K562 (cell line): ENCODE measurements at regions not wholly inside any gene's neighbourhood (a gene's known extent, or its start where the extent isn't known, plus 50 kb on each side); places are given as distances from the start of the nearest gene placed in this dataset.
A peak's percentile ranks its signal among the peaks of the same experiment; 100 is the strongest.

Source experiments
- ASH1L ChIP-seq: fragments of 450-650 bp; IDR thresholded peaks from 2 replicates; pipeline ENCODE4 v1.6.1; 2018; ENCODE audit warnings: borderline replicate concordance, mild to moderate bottlenecking, low read depth; ENCODE audit not compliant: partially characterized antibody
- E2F8 ChIP-seq: fragments of 450-650 bp; IDR thresholded peaks from 2 replicates; pipeline ENCODE4 v1.7.1; 2018; ENCODE audit warnings: mild to moderate bottlenecking, low read depth; ENCODE audit not compliant: partially characterized antibody
- EHMT2 ChIP-seq: fragments of 450-650 bp; IDR thresholded peaks from 2 replicates; pipeline ENCODE4 v1.6.1; 2018; ENCODE audit warnings: antibody characterized with exemption
- FOS ChIP-seq: IDR thresholded peaks from 3 replicates; pipeline ENCODE4 v1.6.1; 2011; ENCODE audit not compliant: insufficient read length; ENCODE audit errors: extremely low read depth
- FOXK1 ChIP-seq: sonication (generic); formaldehyde crosslinking; IDR thresholded peaks from 2 replicates; pipeline ENCODE4 v1.8.0; 2022; ENCODE audit warnings: missing genetic modification reagents, mild to moderate bottlenecking, borderline replicate concordance
- NR4A1 ChIP-seq, 2 experiments: fragments of 250-450 bp in 1 of 2; fragments of 450-650 bp in 1 of 2; sonication (Bioruptor Pico) in 1 of 2; IDR thresholded peaks; 2 replicates each; pipeline versions ENCODE4 v1.4.0 to v1.6.1; 2016 to 2020; ENCODE audit warnings: mild to moderate bottlenecking in 2 of 2, missing compliant biosample characterization in 1 of 2, missing genetic modification characterization in 1 of 2, moderate library complexity in 1 of 2
- PHB2 ChIP-seq: fragments of 450-650 bp; IDR thresholded peaks from 2 replicates; pipeline ENCODE4 v1.6.1; 2017; ENCODE audit warnings: low read depth
- RBM25 ChIP-seq: fragments of 200-400 bp; formaldehyde crosslinking; IDR thresholded peaks from 2 replicates; pipeline ENCODE4 v1.6.1; 2018; ENCODE audit warnings: low read length, low read depth, moderate library complexity; ENCODE audit not compliant: severe bottlenecking
- SUPT5H ChIP-seq: fragments of 450-650 bp; IDR thresholded peaks from 2 replicates; pipeline ENCODE4 v1.6.1; 2016
- ZBTB11 ChIP-seq, 3 experiments: fragments of 200-800 bp in 1 of 3; fragments of 250-450 bp in 1 of 3; fragments of 450-650 bp in 1 of 3; sonication (Bioruptor Pico) in 1 of 3; sonication (Bioruptor generic) in 1 of 3; formaldehyde crosslinking in 1 of 3; IDR thresholded peaks; 2 replicates each; pipeline versions ENCODE4 v1.6.1 to v1.8.0; 2016 to 2022; ENCODE audit warnings: mild to moderate bottlenecking in 2 of 3, missing genetic modification characterization in 2 of 3, missing compliant biosample characterization in 1 of 3, moderate library complexity in 1 of 3
- ZNF12 ChIP-seq: sonication (generic); formaldehyde crosslinking; IDR thresholded peaks from 2 replicates; pipeline ENCODE4 v1.4.0; 2020; ENCODE audit warnings: mild to moderate bottlenecking, missing genetic modification reagents
- ZNF24 ChIP-seq: fragments of 450-650 bp; IDR thresholded peaks from 2 replicates; pipeline ENCODE4 v1.6.1; 2016
- ZNF589 ChIP-seq: fragments of 200-800 bp; sonication (Bioruptor generic); IDR thresholded peaks from 2 replicates; pipeline ENCODE4 v1.6.1; 2016; ENCODE audit warnings: low read depth, missing genetic modification characterization, missing compliant biosample characterization
- ZNF644 ChIP-seq: fragments of 200-800 bp; sonication (Bioruptor generic); IDR thresholded peaks from 2 replicates; pipeline ENCODE4 v1.6.1; 2016; ENCODE audit warnings: low read depth, missing genetic modification characterization, missing compliant biosample characterization
- TF ChIP-seq, protein P1 (sequence below): sonication (generic); formaldehyde crosslinking; IDR thresholded peaks from 2 replicates; pipeline ENCODE4 v1.8.0; 2022; ENCODE audit warnings: mild to moderate bottlenecking, low read depth, missing genetic modification reagents
- TF ChIP-seq, protein P2 (sequence below): fragments of 450-650 bp; IDR thresholded peaks from 2 replicates; pipeline ENCODE4 v1.6.1; 2017; ENCODE audit warnings: mild to moderate bottlenecking, moderate library complexity
- TF ChIP-seq, protein P3 (sequence below): sonication (generic); formaldehyde crosslinking; IDR thresholded peaks from 2 replicates; pipeline ENCODE4 v1.9.0; 2022; ENCODE audit warnings: mild to moderate bottlenecking, missing genetic modification reagents

- TF ChIP-seq ZBTB11 (CRISPR knock-in tag; IDR thresholded peaks at IDR 0.05): 0 out of 6 replicates have a peak, but pooled peaks of 1 of the 3 experiments have one; percentile 32
- no peak for TF ChIP-seq PHB2
- TF ChIP-seq FOXK1 (CRISPR knock-in tag): 0 out of 2 replicates have a peak, but pooled peaks have one; percentile 65
- TF ChIP-seq, protein P1, sequence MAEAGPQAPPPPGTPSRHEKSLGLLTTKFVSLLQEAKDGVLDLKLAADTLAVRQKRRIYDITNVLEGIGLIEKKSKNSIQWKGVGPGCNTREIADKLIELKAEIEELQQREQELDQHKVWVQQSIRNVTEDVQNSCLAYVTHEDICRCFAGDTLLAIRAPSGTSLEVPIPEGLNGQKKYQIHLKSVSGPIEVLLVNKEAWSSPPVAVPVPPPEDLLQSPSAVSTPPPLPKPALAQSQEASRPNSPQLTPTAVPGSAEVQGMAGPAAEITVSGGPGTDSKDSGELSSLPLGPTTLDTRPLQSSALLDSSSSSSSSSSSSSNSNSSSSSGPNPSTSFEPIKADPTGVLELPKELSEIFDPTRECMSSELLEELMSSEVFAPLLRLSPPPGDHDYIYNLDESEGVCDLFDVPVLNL (CRISPR knock-in tag): peak; percentile 71; the same call in 1 of the 2 replicates
- TF ChIP-seq, protein P2, sequence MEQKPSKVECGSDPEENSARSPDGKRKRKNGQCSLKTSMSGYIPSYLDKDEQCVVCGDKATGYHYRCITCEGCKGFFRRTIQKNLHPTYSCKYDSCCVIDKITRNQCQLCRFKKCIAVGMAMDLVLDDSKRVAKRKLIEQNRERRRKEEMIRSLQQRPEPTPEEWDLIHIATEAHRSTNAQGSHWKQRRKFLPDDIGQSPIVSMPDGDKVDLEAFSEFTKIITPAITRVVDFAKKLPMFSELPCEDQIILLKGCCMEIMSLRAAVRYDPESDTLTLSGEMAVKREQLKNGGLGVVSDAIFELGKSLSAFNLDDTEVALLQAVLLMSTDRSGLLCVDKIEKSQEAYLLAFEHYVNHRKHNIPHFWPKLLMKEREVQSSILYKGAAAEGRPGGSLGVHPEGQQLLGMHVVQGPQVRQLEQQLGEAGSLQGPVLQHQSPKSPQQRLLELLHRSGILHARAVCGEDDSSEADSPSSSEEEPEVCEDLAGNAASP: no peak
- peak; percentile 99 for TF ChIP-seq ZNF12
- peak; percentile 42 for TF ChIP-seq FOS
- peak; percentile 89 for TF ChIP-seq E2F8
- peak; percentile 53 for TF ChIP-seq ASH1L
- TF ChIP-seq ZNF589: no peak
- TF ChIP-seq ZNF644 (tag): no peak
- peak; percentile 91 for TF ChIP-seq ZNF24
- TF ChIP-seq SUPT5H: peak; percentile 28; the same call in 1 of the 2 replicates
- TF ChIP-seq NR4A1 (CRISPR knock-in tag; IDR thresholded peaks at IDR 0.05): no peak
- peak; percentile 28; the same call in 1 of the 2 replicates for TF ChIP-seq NR4A1 (tag; IDR thresholded peaks at IDR 0.05)
- TF ChIP-seq, protein P3, sequence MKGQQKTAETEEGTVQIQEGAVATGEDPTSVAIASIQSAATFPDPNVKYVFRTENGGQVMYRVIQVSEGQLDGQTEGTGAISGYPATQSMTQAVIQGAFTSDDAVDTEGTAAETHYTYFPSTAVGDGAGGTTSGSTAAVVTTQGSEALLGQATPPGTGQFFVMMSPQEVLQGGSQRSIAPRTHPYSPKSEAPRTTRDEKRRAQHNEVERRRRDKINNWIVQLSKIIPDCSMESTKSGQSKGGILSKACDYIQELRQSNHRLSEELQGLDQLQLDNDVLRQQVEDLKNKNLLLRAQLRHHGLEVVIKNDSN (CRISPR knock-in tag): peak; percentile 97
- peak; percentile 78 for TF ChIP-seq EHMT2
- TF ChIP-seq RBM25: peak; percentile 67
Measured at GRCh38 chr3:14319654-14320182, 82.7 kb upstream of the SLC6A6 start (continued).
